ENCODE measurements at regions not wholly inside any gene's neighbourhood (a gene's known extent, or its start where the extent isn't known, plus 50 kb on each side); places are given as distances from the start of the nearest gene placed in this dataset.

GRCh38 chr12:30423330-30423729 lies 272.3 kb downstream of the IPO8 start:
- no peaks in the 10 kb centered on the region for H3K9me2 ChIP-seq (replicated peaks; ENCODE audit: low read depth, low read length)
- no peak overlapping the region for H3K9ac ChIP-seq (ENCODE audit: low read depth, low read length, poor library complexity, severe bottlenecking)
- H3K36me3 ChIP-seq (ENCODE audit: insufficient read depth, low read length): no peaks in the 10 kb centered on the region
- H3K4me3 ChIP-seq (ENCODE audit: low read length, poor library complexity, severe bottlenecking): no peak overlapping the region
- H3K79me2 ChIP-seq (ENCODE audit: insufficient read depth, low read length): no peaks in the 10 kb centered on the region
- no peak overlapping the region for H3K4me2 ChIP-seq (ENCODE audit: low read depth, low read length, poor library complexity, severe bottlenecking)
- H3F3A ChIP-seq (ENCODE audit: low read depth): no peaks in the 10 kb centered on the region
- H3K4me1 ChIP-seq (ENCODE audit: insufficient read depth, low read length, poor library complexity, severe bottlenecking): no peaks in the 10 kb centered on the region
- H4K20me1 ChIP-seq (ENCODE audit: insufficient read depth, low read length, poor library complexity, severe bottlenecking): no peaks in the 10 kb centered on the region
- no peak overlapping the region for H2AFZ ChIP-seq (ENCODE audit: low read length)
- no peaks in the 10 kb centered on the region for H3K27me3 ChIP-seq (ENCODE audit: insufficient read depth, low read length, poor library complexity, severe bottlenecking)
- TF ChIP-seq CTCF (conservative IDR thresholded peaks at IDR 0.05; ENCODE audit: low read length): no peak
- no peak for TF ChIP-seq EZH2phosphoT487 (IDR thresholded peaks at IDR 0.05; ENCODE audit: borderline replicate concordance)
- H3K9me3 ChIP-seq (ENCODE audit: insufficient read depth, low read depth, low read length): no peaks in the 10 kb centered on the region

GRCh38 chr12:30422844-30423243 lies 272.8 kb downstream of the IPO8 start:
- Histone ChIP-seq H3K27me3 (ENCODE audit: insufficient read depth, low read length, poor library complexity, severe bottlenecking) (no peaks in the 10 kb centered on the region), H3K4me1 (ENCODE audit: insufficient read depth, low read length, poor library complexity, severe bottlenecking) (no peaks in the 10 kb centered on the region), H3K36me3 (ENCODE audit: insufficient read depth, low read length) (no peaks in the 10 kb centered on the region), H3K9me2 (replicated peaks; ENCODE audit: low read depth, low read length) (no peaks in the 10 kb centered on the region), H3K9me3 (ENCODE audit: insufficient read depth, low read depth, low read length) (no peaks in the 10 kb centered on the region), H3F3A (ENCODE audit: low read depth) (no peaks in the 10 kb centered on the region), H2AFZ (ENCODE audit: low read length) (no peak overlapping the region), H3K9ac (ENCODE audit: low read depth, low read length, poor library complexity, severe bottlenecking) (no peak overlapping the region), H4K20me1 (ENCODE audit: insufficient read depth, low read length, poor library complexity, severe bottlenecking) (no peaks in the 10 kb centered on the region), H3K4me2 (ENCODE audit: low read depth, low read length, poor library complexity, severe bottlenecking) (no peak overlapping the region), H3K4me3 (ENCODE audit: low read length, poor library complexity, severe bottlenecking) (no peak overlapping the region), H3K79me2 (ENCODE audit: insufficient read depth, low read length) (no peaks in the 10 kb centered on the region)
- TF ChIP-seq CTCF (conservative IDR thresholded peaks at IDR 0.05; ENCODE audit: low read length): no peak

- no peak overlapping the region for H3K4me3 ChIP-seq (ENCODE audit: low read length, poor library complexity, severe bottlenecking)
- no peaks in the 10 kb centered on the region for H3K79me2 ChIP-seq (ENCODE audit: insufficient read depth, low read length)
- H3K27me3 ChIP-seq (ENCODE audit: insufficient read depth, low read length, poor library complexity, severe bottlenecking): no peaks in the 10 kb centered on the region
- no peak overlapping the region for H2AFZ ChIP-seq (ENCODE audit: low read length)
- H3K9me3 ChIP-seq (ENCODE audit: insufficient read depth, low read depth, low read length): no peaks in the 10 kb centered on the region
- no peaks in the 10 kb centered on the region for H3K4me1 ChIP-seq (ENCODE audit: insufficient read depth, low read length, poor library complexity, severe bottlenecking)
- no peaks in the 10 kb centered on the region for H4K20me1 ChIP-seq (ENCODE audit: insufficient read depth, low read length, poor library complexity, severe bottlenecking)
- no peaks in the 10 kb centered on the region for H3F3A ChIP-seq (ENCODE audit: low read depth)
- H3K36me3 ChIP-seq (ENCODE audit: insufficient read depth, low read length): no peaks in the 10 kb centered on the region
- TF ChIP-seq CTCF (conservative IDR thresholded peaks at IDR 0.05; ENCODE audit: low read length) (no peak), EZH2phosphoT487 (IDR thresholded peaks at IDR 0.05; ENCODE audit: borderline replicate concordance) (no peak)
- H3K9me2 ChIP-seq (replicated peaks; ENCODE audit: low read depth, low read length): no peaks in the 10 kb centered on the region
- H3K4me2 ChIP-seq (ENCODE audit: low read depth, low read length, poor library complexity, severe bottlenecking): no peak overlapping the region
- no peak overlapping the region for H3K9ac ChIP-seq (ENCODE audit: low read depth, low read length, poor library complexity, severe bottlenecking)
These were observed 275.1 kb downstream of the IPO8 start for GRCh38 chr12:30420561-30420960.

Data from Loucy (cell line).